Testis (tissue), 2 donors: ENCODE measurements at regions not wholly inside any gene's neighbourhood (a gene's known extent, or its start where the extent isn't known, plus 50 kb on each side); places are given as distances from the start of the nearest gene placed in this dataset.
"Not testable (repeated sequence)": the region's sequence is repeated elsewhere in the genome, so short reads cannot be mapped to it uniquely, and the experiment has no call there.

ENCODE experiments used
- CTCF ChIP-seq, 3 experiments: fragments of 450-650 bp in 2 of 3; fragments of 200-600 bp in 1 of 3; sonication (generic) in 1 of 3; IDR thresholded peaks; one replicate each; pipeline ENCODE4 v1.5.1; 2016 to 2019; ENCODE audit warnings: antibody characterized with exemption in 3 of 3, mild to moderate bottlenecking in 2 of 3, moderate library complexity in 1 of 3
- POLR2A ChIP-seq: fragments of 450-650 bp; IDR thresholded peaks from one replicate; pipeline ENCODE4 v1.6.1; 2017; ENCODE audit warnings: antibody characterized with exemption, mild to moderate bottlenecking, moderate library complexity

- TF ChIP-seq CTCF (IDR thresholded peaks at IDR 0.05); POLR2A: not testable (repeated sequence)
These were observed 93.4 kb downstream of the NSUN5 start for GRCh38 chr7:73215232-73215631.
